ENCODE measurements at regions not wholly inside any gene's neighbourhood (a gene's known extent, or its start where the extent isn't known, plus 50 kb on each side); places are given as distances from the start of the nearest gene placed in this dataset.

DNA sequence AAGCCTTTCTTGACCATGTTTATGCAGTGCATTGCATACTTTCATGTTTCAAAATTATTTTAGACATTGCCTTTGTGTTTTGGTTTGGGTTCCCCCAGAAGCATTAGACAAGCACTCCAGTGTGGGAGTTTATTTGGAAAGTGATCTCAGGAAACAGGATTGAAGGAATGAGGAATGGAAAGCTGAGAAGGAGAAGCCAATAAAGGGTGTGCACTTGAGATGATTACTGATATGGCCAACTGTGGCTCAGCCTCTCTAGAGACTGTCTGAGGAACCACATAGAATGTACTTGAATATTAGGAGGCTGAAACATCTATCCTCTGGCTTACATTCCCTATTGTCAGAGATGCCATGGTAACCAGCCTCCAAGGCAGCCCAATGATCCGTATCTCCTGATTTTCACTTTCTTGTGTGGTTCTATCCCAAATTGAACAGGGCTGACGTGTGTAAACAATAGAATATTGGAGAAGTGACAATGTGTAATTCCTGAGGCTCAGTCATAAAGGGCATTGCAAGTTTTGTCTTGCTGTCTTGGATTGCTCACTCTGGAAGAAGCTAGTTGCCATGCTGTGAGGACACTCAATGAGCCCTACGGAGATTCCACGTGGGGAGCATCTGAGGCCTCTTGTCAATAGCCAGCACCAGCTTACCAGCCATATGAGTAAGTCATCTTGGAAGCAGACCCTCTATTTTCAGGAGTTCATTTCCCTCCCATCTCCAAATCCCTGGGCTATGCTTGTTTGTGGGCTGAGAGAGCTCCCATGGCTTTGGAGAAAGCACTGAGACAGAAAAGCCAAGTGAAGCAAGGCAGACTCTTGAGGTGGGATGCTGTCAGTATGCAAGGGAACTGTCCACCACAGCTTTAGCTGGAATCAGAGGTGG lies 84.7 kb downstream of the SCN11A start:
- intact Hi-C loops (cut with DNase I, micrococcal nuclease): no loop called here
- no peak overlapping the region for H3K4me3 ChIP-seq (ENCODE audit: low read length)
- H3K4me3 Mint-ChIP-seq: no peak overlapping the region

DNA sequence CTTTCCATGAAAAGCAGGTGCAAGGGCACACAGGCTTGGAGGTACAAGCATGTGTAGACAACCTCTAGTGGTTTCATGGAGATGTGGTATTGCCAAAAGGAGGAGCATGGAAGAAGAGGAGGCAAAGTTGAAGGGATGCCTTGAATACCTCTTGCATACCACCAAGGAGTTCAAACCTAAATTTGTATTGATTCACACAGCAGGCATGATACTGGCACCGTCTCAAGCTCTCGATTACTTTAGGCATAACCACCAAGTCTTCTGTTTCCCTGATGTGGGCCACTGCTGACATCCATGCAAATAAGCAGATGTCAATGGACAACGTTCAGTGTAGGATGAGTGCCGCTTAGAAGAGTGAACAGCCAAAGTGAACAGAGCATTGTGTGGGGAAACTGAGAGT lies 87.1 kb downstream of the SCN11A start:
- intact Hi-C loops (cut with DNase I, micrococcal nuclease): no loop called here
- POLR2A ChIA-PET: no interaction called here

More for the DNA sequence above, 84.7 kb downstream of the SCN11A start:
- ChIA-PET POLR2A (no interaction called here), CTCF (interaction anchor here (0.7 kb wide), 1 partner anchor 77 kb away, joined by 3 read pairs; no protein-coding TSS in a partner anchor)
- Mint-ChIP-seq H3K4me1 (ENCODE audit: low read depth) (no peaks in the 10 kb centered on the region), H3K36me3 (ENCODE audit: low read depth) (no peaks in the 10 kb centered on the region), H3K9me3 (no peaks in the 10 kb centered on the region), H3K27ac (no peak overlapping the region), H3K27me3 (peaks cover 16% of the 10 kb centered on the region)
- no peak for ATAC-seq (ENCODE audit: poor library complexity)
- no peaks in the 10 kb centered on the region for H3K36me3 ChIP-seq (ENCODE audit: insufficient read depth, low read length)
- peaks cover 0 to 3% of the 10 kb centered on the region in 2 experiments for H3K9me3 ChIP-seq (ENCODE audit: control insufficient read depth in 1 of 2, insufficient read depth in 1 of 2, low read length in 2 of 2)
- H3K27ac ChIP-seq (ENCODE audit: low read depth in 1 of 2, low read length in 2 of 2): no peak overlapping the region
- peaks cover 0 to 6% of the 10 kb centered on the region in 2 experiments for H3K27me3 ChIP-seq (ENCODE audit: control insufficient read depth in 1 of 2, insufficient read depth in 2 of 2, low read length in 2 of 2)
- no peak for DNase-seq
- no peaks in the 10 kb centered on the region for H3K4me1 ChIP-seq (ENCODE audit: insufficient read depth, low read length)
- TF ChIP-seq, protein P1, sequence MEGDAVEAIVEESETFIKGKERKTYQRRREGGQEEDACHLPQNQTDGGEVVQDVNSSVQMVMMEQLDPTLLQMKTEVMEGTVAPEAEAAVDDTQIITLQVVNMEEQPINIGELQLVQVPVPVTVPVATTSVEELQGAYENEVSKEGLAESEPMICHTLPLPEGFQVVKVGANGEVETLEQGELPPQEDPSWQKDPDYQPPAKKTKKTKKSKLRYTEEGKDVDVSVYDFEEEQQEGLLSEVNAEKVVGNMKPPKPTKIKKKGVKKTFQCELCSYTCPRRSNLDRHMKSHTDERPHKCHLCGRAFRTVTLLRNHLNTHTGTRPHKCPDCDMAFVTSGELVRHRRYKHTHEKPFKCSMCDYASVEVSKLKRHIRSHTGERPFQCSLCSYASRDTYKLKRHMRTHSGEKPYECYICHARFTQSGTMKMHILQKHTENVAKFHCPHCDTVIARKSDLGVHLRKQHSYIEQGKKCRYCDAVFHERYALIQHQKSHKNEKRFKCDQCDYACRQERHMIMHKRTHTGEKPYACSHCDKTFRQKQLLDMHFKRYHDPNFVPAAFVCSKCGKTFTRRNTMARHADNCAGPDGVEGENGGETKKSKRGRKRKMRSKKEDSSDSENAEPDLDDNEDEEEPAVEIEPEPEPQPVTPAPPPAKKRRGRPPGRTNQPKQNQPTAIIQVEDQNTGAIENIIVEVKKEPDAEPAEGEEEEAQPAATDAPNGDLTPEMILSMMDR (IDR thresholded peaks at IDR 0.05): no peak

DNA sequence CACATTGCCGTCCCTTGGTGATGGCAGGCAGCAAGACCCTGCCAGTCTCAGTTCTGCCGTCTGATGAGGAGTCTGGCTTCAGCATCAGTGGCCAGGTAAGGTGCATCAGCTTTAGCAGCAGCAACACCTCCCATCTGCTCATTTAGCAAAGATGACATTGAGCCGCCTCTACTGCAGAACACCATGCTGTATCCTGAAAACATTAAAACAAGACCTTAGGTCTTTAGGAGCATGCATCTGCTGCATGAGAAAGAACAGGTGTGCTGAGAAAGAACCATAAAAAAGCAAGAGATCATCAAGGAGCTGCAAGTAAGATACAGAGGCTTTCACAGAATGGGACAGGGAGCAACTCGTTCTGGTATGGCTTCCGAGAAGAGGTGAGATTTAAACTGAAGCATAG lies 87.5 kb downstream of the SCN11A start:
- peaks cover 0 to 3% of the 10 kb centered on the region in 2 experiments for H3K9me3 ChIP-seq (ENCODE audit: control insufficient read depth in 1 of 2, insufficient read depth in 1 of 2, low read length in 2 of 2)
- no peaks in the 10 kb centered on the region for H3K9me3 Mint-ChIP-seq
- CTCF ChIA-PET: no interaction called here
- peaks cover 4% of the 10 kb centered on the region for H3K4me1 Mint-ChIP-seq (ENCODE audit: low read depth)
- no peak overlapping the region for H3K4me3 ChIP-seq (ENCODE audit: low read length)
- no peaks in the 10 kb centered on the region for H3K36me3 ChIP-seq (ENCODE audit: insufficient read depth, low read length)
- H3K27ac Mint-ChIP-seq: no peak overlapping the region
- TF ChIP-seq, protein P1 (IDR thresholded peaks at IDR 0.05): no peak
- peaks cover 0 to 3% of the 10 kb centered on the region in 2 experiments for H3K27me3 ChIP-seq (ENCODE audit: control insufficient read depth in 1 of 2, insufficient read depth in 2 of 2, low read length in 2 of 2)
- no peaks in the 10 kb centered on the region for H3K4me1 ChIP-seq (ENCODE audit: insufficient read depth, low read length)
- H3K27ac ChIP-seq (ENCODE audit: low read depth in 1 of 2, low read length in 2 of 2): no peak overlapping the region
- ATAC-seq (ENCODE audit: poor library complexity) (no peak), DNase-seq (no peak)
- intact Hi-C loops (cut with DNase I, micrococcal nuclease): no loop called here
- H3K27me3 Mint-ChIP-seq: peaks cover 6% of the 10 kb centered on the region
- no peak overlapping the region for H3K4me3 Mint-ChIP-seq
- no peaks in the 10 kb centered on the region for H3K36me3 Mint-ChIP-seq (ENCODE audit: low read depth)
- POLR2A ChIA-PET: no interaction called here

More for the DNA sequence above, 87.1 kb downstream of the SCN11A start:
- CTCF ChIA-PET: no interaction called here
- H3K9me3 ChIP-seq (ENCODE audit: control insufficient read depth in 1 of 2, insufficient read depth in 1 of 2, low read length in 2 of 2): peaks cover 0 to 3% of the 10 kb centered on the region in 2 experiments
- TF ChIP-seq, protein P1 (IDR thresholded peaks at IDR 0.05): no peak
- Mint-ChIP-seq H3K27ac (no peak overlapping the region), H3K36me3 (ENCODE audit: low read depth) (no peaks in the 10 kb centered on the region), H3K9me3 (no peaks in the 10 kb centered on the region), H3K27me3 (peaks cover 6% of the 10 kb centered on the region), H3K4me1 (ENCODE audit: low read depth) (peaks cover 4% of the 10 kb centered on the region), H3K4me3 (no peak overlapping the region)
- DNase-seq (no peak), ATAC-seq (ENCODE audit: poor library complexity) (no peak)
- H3K36me3 ChIP-seq (ENCODE audit: insufficient read depth, low read length): no peaks in the 10 kb centered on the region
- H3K27me3 ChIP-seq (ENCODE audit: control insufficient read depth in 1 of 2, insufficient read depth in 2 of 2, low read length in 2 of 2): peaks cover 0 to 3% of the 10 kb centered on the region in 2 experiments
- no peak overlapping the region for H3K27ac ChIP-seq (ENCODE audit: low read depth in 1 of 2, low read length in 2 of 2)
- no peaks in the 10 kb centered on the region for H3K4me1 ChIP-seq (ENCODE audit: insufficient read depth, low read length)
- H3K4me3 ChIP-seq (ENCODE audit: low read length): no peak overlapping the region
